Activated naive CD4-positive, alpha-beta T cell treated with anti-CD3 and anti-CD28 coated beads, Interleukin-2, amount 10 ng/mL, durations not matched to agents 7 days and 5 days (primary cell): ENCODE measurements at regions not wholly inside any gene's neighbourhood (a gene's known extent, or its start where the extent isn't known, plus 50 kb on each side); places are given as distances from the start of the nearest gene placed in this dataset.

ENCODE experiments used
- CTCF ChIA-PET: fragments of 350-600 bp; sonication (Branson Sonifier 250); formaldehyde crosslinking; loops from one replicate; lab custom pipeline; 2021; ENCODE audit warnings: antibody characterized with exemption; lab: Charles Lee
- DNase-seq: peaks from one replicate; pipeline ENCODE4 v3.0.0-alpha.2; 2020
- H3K27ac Mint-ChIP-seq: one replicate; pipeline ENCODE4 v1.8.0; 2021; ENCODE audit warnings: mild to moderate bottlenecking, moderate library complexity, mixed read lengths
- H3K27me3 Mint-ChIP-seq: one replicate; pipeline ENCODE4 v1.8.0; 2021; ENCODE audit warnings: mild to moderate bottlenecking, mixed read lengths
- H3K36me3 Mint-ChIP-seq: one replicate; pipeline ENCODE4 v1.8.0; 2021; ENCODE audit warnings: mixed read lengths
- H3K4me1 Mint-ChIP-seq: one replicate; pipeline ENCODE4 v1.8.0; 2021; ENCODE audit warnings: mixed read lengths
- H3K4me3 Mint-ChIP-seq: one replicate; pipeline ENCODE4 v1.8.0; 2021; ENCODE audit warnings: mild to moderate bottlenecking, moderate library complexity, mixed read lengths
- H3K9me3 Mint-ChIP-seq: one replicate; pipeline ENCODE4 v1.8.0; 2021; ENCODE audit warnings: mixed read lengths

GRCh38 chr16:86377251-86378022 lies 132.9 kb upstream of the FOXF1 start:
- Mint-ChIP-seq H3K27me3 (peaks cover 5% of the 10 kb centered on the region), H3K4me3 (no peak overlapping the region), H3K36me3 (no peaks in the 10 kb centered on the region), H3K9me3 (peaks cover 6% of the 10 kb centered on the region), H3K27ac (no peak overlapping the region), H3K4me1 (no peaks in the 10 kb centered on the region)
- CTCF ChIA-PET, result interaction anchor here (1.1 kb wide), 1 partner anchor 304 kb away, joined by 3 read pairs; no protein-coding TSS in a partner anchor
- no peak for DNase-seq

- CTCF ChIA-PET, result no interaction called here
- Mint-ChIP-seq H3K27ac (no peak overlapping the region), H3K4me1 (no peaks in the 10 kb centered on the region), H3K4me3 (no peak overlapping the region), H3K9me3 (peaks cover 3% of the 10 kb centered on the region), H3K27me3 (peaks cover 5% of the 10 kb centered on the region), H3K36me3 (no peaks in the 10 kb centered on the region)
- DNase-seq, result no peak
Observed at GRCh38 chr16:86378128-86378527, 132.2 kb upstream of the FOXF1 start.

- H3K27me3 Mint-ChIP-seq, result peaks cover 5% of the 10 kb centered on the region
- no peaks in the 10 kb centered on the region for H3K4me1 Mint-ChIP-seq
- no peak overlapping the region for H3K27ac Mint-ChIP-seq
- no peaks in the 10 kb centered on the region for H3K36me3 Mint-ChIP-seq
- H3K4me3 Mint-ChIP-seq, result no peak overlapping the region
- no peak for DNase-seq
- H3K9me3 Mint-ChIP-seq, result no peaks in the 10 kb centered on the region
- CTCF ChIA-PET, result no interaction called here
Observed at GRCh38 chr16:86378831-86379504, 131.4 kb upstream of the FOXF1 start.

- no peak overlapping the region for H3K4me3 Mint-ChIP-seq
- no peak overlapping the region for H3K27ac Mint-ChIP-seq
- H3K9me3 Mint-ChIP-seq, result no peaks in the 10 kb centered on the region
- CTCF ChIA-PET, result no interaction called here
- no peak for DNase-seq
- no peaks in the 10 kb centered on the region for H3K36me3 Mint-ChIP-seq
- H3K4me1 Mint-ChIP-seq, result no peaks in the 10 kb centered on the region
- H3K27me3 Mint-ChIP-seq, result peaks cover 5% of the 10 kb centered on the region
Observed at GRCh38 chr16:86379505-86379846, 130.9 kb upstream of the FOXF1 start.

GRCh38 chr16:86380030-86380429 lies 130.3 kb upstream of the FOXF1 start:
- H3K4me1 Mint-ChIP-seq, result no peaks in the 10 kb centered on the region
- peaks cover 5% of the 10 kb centered on the region for H3K27me3 Mint-ChIP-seq
- CTCF ChIA-PET, result no interaction called here
- H3K4me3 Mint-ChIP-seq, result no peak overlapping the region
- H3K9me3 Mint-ChIP-seq, result no peaks in the 10 kb centered on the region
- H3K27ac Mint-ChIP-seq, result no peak overlapping the region
- DNase-seq, result no peak
- no peaks in the 10 kb centered on the region for H3K36me3 Mint-ChIP-seq

- H3K27ac Mint-ChIP-seq, result no peak overlapping the region
- H3K36me3 Mint-ChIP-seq, result no peaks in the 10 kb centered on the region
- DNase-seq, result no peak
- H3K27me3 Mint-ChIP-seq, result peaks cover 5% of the 10 kb centered on the region
- H3K9me3 Mint-ChIP-seq, result no peaks in the 10 kb centered on the region
- no peak overlapping the region for H3K4me3 Mint-ChIP-seq
- H3K4me1 Mint-ChIP-seq, result no peaks in the 10 kb centered on the region
- CTCF ChIA-PET, result no interaction called here
Observed at GRCh38 chr16:86381491-86381890, 128.8 kb upstream of the FOXF1 start.

- Mint-ChIP-seq H3K27ac (no peak overlapping the region), H3K27me3 (peaks cover 5% of the 10 kb centered on the region), H3K36me3 (no peaks in the 10 kb centered on the region), H3K4me3 (no peak overlapping the region), H3K9me3 (no peaks in the 10 kb centered on the region), H3K4me1 (no peaks in the 10 kb centered on the region)
- CTCF ChIA-PET, result no interaction called here
- no peak for DNase-seq
Observed at GRCh38 chr16:86382067-86382773, 128.1 kb upstream of the FOXF1 start.

GRCh38 chr16:86382774-86383407 lies 127.4 kb upstream of the FOXF1 start:
- Mint-ChIP-seq H3K9me3 (no peaks in the 10 kb centered on the region), H3K27ac (no peak overlapping the region), H3K36me3 (no peaks in the 10 kb centered on the region), H3K4me3 (no peak overlapping the region), H3K4me1 (no peaks in the 10 kb centered on the region), H3K27me3 (peaks cover 5% of the 10 kb centered on the region)
- no peak for DNase-seq
- CTCF ChIA-PET, result no interaction called here

GRCh38 chr16:86383488-86384262 lies 126.7 kb upstream of the FOXF1 start:
- peaks cover 5% of the 10 kb centered on the region for H3K27me3 Mint-ChIP-seq
- no peaks in the 10 kb centered on the region for H3K9me3 Mint-ChIP-seq
- CTCF ChIA-PET, result no interaction called here
- DNase-seq, result no peak
- H3K4me1 Mint-ChIP-seq, result no peaks in the 10 kb centered on the region
- H3K36me3 Mint-ChIP-seq, result no peaks in the 10 kb centered on the region
- no peak overlapping the region for H3K4me3 Mint-ChIP-seq
- H3K27ac Mint-ChIP-seq, result no peak overlapping the region

GRCh38 chr16:86384263-86384649 lies 126.1 kb upstream of the FOXF1 start:
- CTCF ChIA-PET, result no interaction called here
- Mint-ChIP-seq H3K36me3 (no peaks in the 10 kb centered on the region), H3K9me3 (no peaks in the 10 kb centered on the region), H3K4me3 (no peak overlapping the region), H3K4me1 (no peaks in the 10 kb centered on the region), H3K27me3 (peaks cover 5% of the 10 kb centered on the region), H3K27ac (no peak overlapping the region)
- DNase-seq, result no peak

GRCh38 chr16:86384980-86385379 lies 125.3 kb upstream of the FOXF1 start:
- CTCF ChIA-PET, result no interaction called here
- H3K4me1 Mint-ChIP-seq, result no peaks in the 10 kb centered on the region
- H3K27me3 Mint-ChIP-seq, result peaks cover 4% of the 10 kb centered on the region

GRCh38 chr16:86387468-86388440 lies 122.6 kb upstream of the FOXF1 start:
- Mint-ChIP-seq H3K9me3 (no peaks in the 10 kb centered on the region), H3K27ac (no peak overlapping the region), H3K36me3 (no peaks in the 10 kb centered on the region), H3K4me3 (no peak overlapping the region), H3K4me1 (no peaks in the 10 kb centered on the region), H3K27me3 (no peaks in the 10 kb centered on the region)
- CTCF ChIA-PET, result no interaction called here
- no peak for DNase-seq

More at GRCh38 chr16:86384980-86385379, 125.3 kb upstream of the FOXF1 start:
- no peak for DNase-seq
- Mint-ChIP-seq H3K27ac (no peak overlapping the region), H3K9me3 (no peaks in the 10 kb centered on the region), H3K4me3 (no peak overlapping the region), H3K36me3 (no peaks in the 10 kb centered on the region)

- H3K27me3 Mint-ChIP-seq, result no peaks in the 10 kb centered on the region
- no peak for DNase-seq
Observed at GRCh38 chr16:86388976-86389375, 121.4 kb upstream of the FOXF1 start.

More at GRCh38 chr16:86388976-86389375, 121.4 kb upstream of the FOXF1 start:
- H3K27ac Mint-ChIP-seq, result no peak overlapping the region
- H3K36me3 Mint-ChIP-seq, result no peaks in the 10 kb centered on the region
- CTCF ChIA-PET, result no interaction called here
- no peaks in the 10 kb centered on the region for H3K4me1 Mint-ChIP-seq
- no peaks in the 10 kb centered on the region for H3K9me3 Mint-ChIP-seq
- H3K4me3 Mint-ChIP-seq, result no peak overlapping the region
